GM13977 (cell line): ENCODE measurements at regions not wholly inside any gene's neighbourhood (a gene's known extent, or its start where the extent isn't known, plus 50 kb on each side); places are given as distances from the start of the nearest gene placed in this dataset.

Experiments
- DNase-seq: peaks from one replicate; pipeline ENCODE4 v3.0.0; 2012; ENCODE audit warnings: low spot score
- in situ Hi-C: fragments of 300-500 bp; cut with MboI; formaldehyde crosslinking; loops from one replicate; pipeline ENCODE4 v1.12.0; 2022; ENCODE audit warnings: low sequenced_read_pairs, low pct_unique_long_range_greater_than_20kb, mixed read lengths, inconsistent platforms; ENCODE audit not compliant: unreplicated experiment
- TF ChIP-seq, protein P1 (sequence below): IDR thresholded peaks from 2 replicates; pipeline ENCODE4 v1.5.1; 2012; ENCODE audit warnings: mild to moderate bottlenecking, control low read depth; ENCODE audit not compliant: insufficient read depth; ENCODE audit errors: extremely low read depth, missing control alignments

DNA sequence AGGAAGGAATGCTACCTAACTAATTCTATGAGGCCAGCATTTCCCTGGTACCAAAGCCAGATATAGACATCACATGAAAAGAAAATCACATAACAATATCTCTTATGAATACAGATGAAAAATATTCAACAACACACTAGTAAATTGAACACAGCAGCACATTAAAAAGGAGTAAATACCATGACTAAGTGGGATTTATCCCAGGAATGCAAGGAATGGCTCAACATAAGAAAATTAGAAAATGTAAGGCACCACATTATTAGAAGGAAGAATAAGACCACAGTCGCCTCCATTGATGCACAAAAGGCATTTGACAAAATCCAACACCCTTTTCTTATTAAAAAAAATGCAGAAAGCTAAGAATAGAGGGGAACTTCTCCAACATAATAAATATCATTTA, 133.9 kb downstream of the TTC32 start:
- in situ Hi-C loops: no loop called here
- TF ChIP-seq, protein P1, sequence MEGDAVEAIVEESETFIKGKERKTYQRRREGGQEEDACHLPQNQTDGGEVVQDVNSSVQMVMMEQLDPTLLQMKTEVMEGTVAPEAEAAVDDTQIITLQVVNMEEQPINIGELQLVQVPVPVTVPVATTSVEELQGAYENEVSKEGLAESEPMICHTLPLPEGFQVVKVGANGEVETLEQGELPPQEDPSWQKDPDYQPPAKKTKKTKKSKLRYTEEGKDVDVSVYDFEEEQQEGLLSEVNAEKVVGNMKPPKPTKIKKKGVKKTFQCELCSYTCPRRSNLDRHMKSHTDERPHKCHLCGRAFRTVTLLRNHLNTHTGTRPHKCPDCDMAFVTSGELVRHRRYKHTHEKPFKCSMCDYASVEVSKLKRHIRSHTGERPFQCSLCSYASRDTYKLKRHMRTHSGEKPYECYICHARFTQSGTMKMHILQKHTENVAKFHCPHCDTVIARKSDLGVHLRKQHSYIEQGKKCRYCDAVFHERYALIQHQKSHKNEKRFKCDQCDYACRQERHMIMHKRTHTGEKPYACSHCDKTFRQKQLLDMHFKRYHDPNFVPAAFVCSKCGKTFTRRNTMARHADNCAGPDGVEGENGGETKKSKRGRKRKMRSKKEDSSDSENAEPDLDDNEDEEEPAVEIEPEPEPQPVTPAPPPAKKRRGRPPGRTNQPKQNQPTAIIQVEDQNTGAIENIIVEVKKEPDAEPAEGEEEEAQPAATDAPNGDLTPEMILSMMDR: no peak

DNA sequence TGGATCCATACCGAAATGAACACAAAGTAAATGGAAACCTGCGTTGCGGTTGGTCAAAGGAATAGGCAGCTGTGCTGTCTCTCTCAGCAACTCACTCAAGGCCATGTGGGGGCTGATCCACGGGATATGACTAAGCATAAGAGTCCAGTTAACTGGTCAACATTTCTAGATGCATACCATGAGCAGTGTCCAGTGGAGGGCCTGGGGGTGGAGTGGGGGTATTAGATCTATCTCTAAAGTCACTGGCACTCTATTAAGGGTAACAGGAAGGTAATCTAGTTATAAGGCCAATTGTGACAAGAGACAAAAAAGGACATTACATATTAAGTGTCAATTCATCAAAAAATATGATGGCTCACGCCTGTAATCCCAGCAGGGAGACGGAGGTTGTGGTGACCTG, 136.8 kb downstream of the TTC32 start:
- in situ Hi-C loops: no loop called here
- TF ChIP-seq, protein P1: no peak
- DNase-seq: no peak

More for the DNA sequence above, 133.9 kb downstream of the TTC32 start:
- no peak for DNase-seq

DNA sequence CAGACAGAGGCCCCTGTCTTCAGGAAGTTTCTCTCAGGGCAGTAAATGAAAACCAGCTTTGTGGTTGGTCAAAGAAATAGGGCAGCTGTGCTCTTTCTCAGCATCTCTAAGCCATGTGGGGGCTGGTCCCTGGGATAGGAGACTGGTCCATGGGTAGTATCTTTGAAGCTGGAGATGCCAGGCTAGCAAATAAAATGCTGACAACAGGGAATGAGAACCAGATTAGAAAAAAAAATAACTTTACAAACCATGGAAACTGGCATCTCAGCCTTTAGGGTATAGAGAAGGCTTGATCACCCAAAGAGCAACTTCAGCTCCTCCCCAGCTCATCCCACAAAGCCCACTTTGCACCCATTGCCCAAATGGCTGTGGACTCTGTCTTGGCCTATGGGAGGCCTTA, 138.1 kb downstream of the TTC32 start:
- no peak for DNase-seq
- in situ Hi-C loops: no loop called here
- TF ChIP-seq, protein P1: no peak

DNA sequence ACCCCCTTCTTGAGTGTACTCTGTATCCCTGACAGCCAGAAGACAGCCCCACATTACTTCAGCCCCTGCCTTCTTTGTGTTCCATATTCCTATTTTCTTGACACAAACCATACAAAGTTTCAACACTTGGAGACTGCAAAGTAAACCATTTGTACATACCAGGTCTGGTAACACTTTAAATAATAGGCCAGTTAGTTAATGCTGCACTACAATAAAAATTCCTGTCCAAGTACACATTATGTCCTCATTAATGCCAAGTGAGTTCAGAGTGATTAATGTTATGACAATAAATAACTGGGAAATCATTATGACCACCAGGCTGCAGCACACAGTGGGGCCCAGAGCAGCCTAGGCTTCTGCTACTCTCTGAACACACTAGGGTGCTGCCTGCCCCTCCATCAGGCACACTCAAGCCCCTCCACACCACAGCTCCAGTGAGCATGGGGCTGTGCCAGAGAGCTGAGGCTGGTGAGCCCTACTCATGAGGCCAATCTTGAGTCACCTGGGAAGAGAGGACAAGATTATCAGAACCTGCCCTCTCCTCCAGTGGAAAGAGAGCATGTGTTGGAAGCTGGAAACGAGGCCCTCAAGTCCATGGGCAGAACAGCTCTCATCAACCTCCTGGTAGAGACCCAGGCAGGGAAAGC, 138.7 kb downstream of the TTC32 start:
- TF ChIP-seq, protein P1: no peak
- in situ Hi-C loops: no loop called here
- DNase-seq: no peak

DNA sequence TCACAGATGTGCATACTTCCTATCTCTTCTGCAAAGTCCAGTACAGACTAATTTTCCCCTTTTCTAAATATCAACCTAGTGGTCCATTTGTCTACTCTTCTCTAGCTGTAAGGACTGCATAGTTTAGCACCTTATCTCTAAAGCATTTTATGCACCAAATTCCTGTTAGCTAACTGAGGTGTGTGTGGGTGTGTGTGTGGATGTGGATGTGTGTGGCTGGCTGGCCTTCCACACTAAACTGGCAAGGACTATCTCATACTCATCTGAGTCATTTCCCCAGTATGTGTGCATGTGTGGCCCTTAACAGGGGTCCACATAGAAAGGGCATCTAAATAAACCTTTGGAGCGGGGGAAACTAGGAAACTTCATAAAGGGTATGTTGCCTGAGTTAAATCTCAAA, 139.6 kb downstream of the TTC32 start:
- TF ChIP-seq, protein P1: no peak
- in situ Hi-C loops: no loop called here

DNA sequence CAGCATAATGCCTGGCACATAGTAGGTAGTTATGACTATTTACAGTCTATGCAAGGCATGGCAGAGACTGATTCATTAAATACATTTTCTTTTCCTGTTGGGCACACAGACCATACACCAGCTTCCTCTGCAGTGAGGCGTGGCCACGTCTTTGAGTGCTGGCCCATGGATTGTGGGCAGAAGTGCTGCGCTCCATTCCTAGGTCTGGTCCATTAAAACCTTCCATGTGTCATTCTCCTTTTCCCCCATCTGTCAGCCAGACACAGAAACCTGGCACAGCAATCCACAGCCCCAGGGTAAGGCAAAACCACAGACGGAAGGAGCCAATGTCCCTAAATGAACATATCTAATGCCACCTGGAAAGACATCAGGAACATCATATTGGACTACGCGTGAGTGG, 141.9 kb downstream of the TTC32 start:
- in situ Hi-C loops: no loop called here
- TF ChIP-seq, protein P1: no peak
- DNase-seq: no peak

More for the DNA sequence above, 139.6 kb downstream of the TTC32 start:
- no peak for DNase-seq
